HCT116 (cell line): ENCODE measurements at regions not wholly inside any gene's neighbourhood (a gene's known extent, or its start where the extent isn't known, plus 50 kb on each side); places are given as distances from the start of the nearest gene placed in this dataset.

Source experiments
- ATAC-seq: fragments of 200-7000 bp; cut with Tn5 transposase; 2 replicates; pipeline ENCODE4 v1.9.1; 2020; ENCODE audit warnings: mild to moderate bottlenecking, moderate library complexity
- BruUV-seq: library from RNA; stranded (reverse); fragments of 400-500 nt; replicated peaks from 2 replicates; lab custom pipeline; 2021; lab: Mats Ljungman, UMichigan
- CTCF ChIA-PET: fragments of 300-600 bp; sonication (Branson Sonifier 250); formaldehyde crosslinking; loops from one replicate; lab custom pipeline; 2021; ENCODE audit warnings: antibody characterized with exemption; lab: Charles Lee
- POLR2A ChIA-PET: fragments of 300-600, 350-600 bp; sonication (Branson Sonifier 250); formaldehyde crosslinking; loops from one replicate; lab custom pipeline; 2021; ENCODE audit warnings: antibody characterized with exemption; lab: Charles Lee
- RAD21 ChIA-PET, 2 experiments: fragments of 300-600 bp; sonication (Branson Sonifier 250); formaldehyde crosslinking; loops; one replicate each; lab custom pipeline; 2023; ENCODE audit warnings: low total read pairs in 2 of 2; ENCODE audit not compliant: uncharacterized antibody in 2 of 2, unreplicated experiment in 2 of 2, low non-redundant PET in 1 of 2; lab: Charles Lee
- DNase-seq: peaks from one replicate; pipeline ENCODE4 v3.0.0-alpha.2; 2010; ENCODE audit warnings: low read depth, low spot score
- H2AFZ ChIP-seq: fragments of 200-600 bp; shearing (Covaris generic), sonication (generic); 2 replicates; pipeline ENCODE4 v1.6.1; 2017; ENCODE audit warnings: low read depth, mixed run types, mixed read lengths, antibody characterized with exemption, low read length; ENCODE audit not compliant: poor library complexity, severe bottlenecking
- H3K27ac ChIP-seq: 2 replicates; pipeline ENCODE4 v1.5.1; 2012; ENCODE audit warnings: low read depth, low read length
- H3K27me3 ChIP-seq: fragments of 200-600 bp; sonication (generic); 2 replicates; pipeline ENCODE4 v1.6.1; 2016; ENCODE audit warnings: mixed run types, low read length, mixed read lengths; ENCODE audit not compliant: insufficient read depth
- H3K36me3 ChIP-seq, 2 experiments: fragments of 200-500 bp in 1 of 2; fragments of 200-600 bp in 1 of 2; sonication (Bioruptor generic) in 1 of 2; sonication (generic) in 1 of 2; 2 replicates each; pipeline versions ENCODE4 v1.5.1 to v1.6.1; 2014 to 2016; ENCODE audit warnings: low read length in 2 of 2, inconsistent platforms in 1 of 2, mixed read lengths in 1 of 2, mixed run types in 1 of 2; ENCODE audit not compliant: insufficient read depth in 2 of 2, control insufficient read depth in 1 of 2
- H3K4me1 ChIP-seq, 2 experiments: fragments of 200-600 bp in 1 of 2; sonication (generic) in 1 of 2; 2 replicates each; pipeline versions ENCODE4 v1.5.1 to v1.6.1; 2012 to 2017; ENCODE audit warnings: low read length in 2 of 2, inconsistent platforms in 1 of 2, mild to moderate bottlenecking in 1 of 2, mixed read lengths in 1 of 2, mixed run types in 1 of 2, moderate library complexity in 1 of 2; ENCODE audit not compliant: insufficient read depth in 2 of 2, control insufficient read depth in 1 of 2
- H3K4me2 ChIP-seq: fragments of 200-600 bp; sonication (generic); 2 replicates; pipeline ENCODE4 v1.6.1; 2017; ENCODE audit warnings: mixed run types, low read length, mixed read lengths
- H3K4me3 ChIP-seq, 2 experiments: fragments of 200-600 bp in 1 of 2; sonication (generic) in 1 of 2; replicated peaks in 1 of 2; 2 replicates each; pipeline ENCODE4 v1.5.1; 2011 to 2016; ENCODE audit warnings: low read length in 2 of 2, control low read depth in 1 of 2, low read depth in 1 of 2, mild to moderate bottlenecking in 1 of 2, mixed read lengths in 1 of 2, mixed run types in 1 of 2
- H3K79me2 ChIP-seq: fragments of 200-600 bp; sonication (generic); 2 replicates; pipeline ENCODE4 v1.6.1; 2017; ENCODE audit warnings: mild to moderate bottlenecking, mixed run types, low read length, moderate library complexity, mixed read lengths; ENCODE audit not compliant: insufficient read depth
- H3K9ac ChIP-seq: fragments of 200-600 bp; sonication (generic); 2 replicates; pipeline ENCODE4 v1.6.1; 2016; ENCODE audit warnings: low read length, mixed read lengths
- H3K9me2 ChIP-seq: fragments of 200-600 bp; sonication (generic), shearing (Covaris generic); 2 replicates; pipeline ENCODE4 v1.6.1; 2017; ENCODE audit warnings: mixed run types, mild to moderate bottlenecking, moderate library complexity; ENCODE audit not compliant: insufficient read depth
- H3K9me3 ChIP-seq, 2 experiments: fragments of 200-500 bp in 1 of 2; fragments of 200-600 bp in 1 of 2; sonication (Bioruptor generic) in 1 of 2; sonication (generic) in 1 of 2; 2 replicates each; pipeline ENCODE4 v1.6.1; 2014 to 2017; ENCODE audit warnings: low read length in 2 of 2, mixed read lengths in 2 of 2, inconsistent platforms in 1 of 2, low read depth in 1 of 2, mild to moderate bottlenecking in 1 of 2, mixed run types in 1 of 2, moderate library complexity in 1 of 2; ENCODE audit not compliant: control insufficient read depth in 1 of 2, insufficient read depth in 1 of 2
- H4K20me1 ChIP-seq: fragments of 200-600 bp; sonication (generic), shearing (Covaris generic); 2 replicates; pipeline ENCODE4 v1.6.1; 2017; ENCODE audit warnings: mixed run types, mild to moderate bottlenecking, moderate library complexity; ENCODE audit not compliant: insufficient read depth
- CEBPB ChIP-seq: IDR thresholded peaks from 2 replicates; pipeline ENCODE4 v1.6.1; 2012; ENCODE audit warnings: low read depth
- EGR1 ChIP-seq: IDR thresholded peaks from 2 replicates; pipeline ENCODE4 v1.6.1; 2012; ENCODE audit warnings: low read depth
- ELF1 ChIP-seq: IDR thresholded peaks from 2 replicates; pipeline ENCODE4 v1.6.1; 2012; ENCODE audit warnings: low read depth, borderline replicate concordance
- EZH2phosphoT487 ChIP-seq: fragments of 200-600 bp; IDR thresholded peaks from 2 replicates; pipeline ENCODE4 v1.6.1; 2018; ENCODE audit warnings: antibody characterized with exemption, borderline replicate concordance
- JUND ChIP-seq: IDR thresholded peaks from 2 replicates; pipeline ENCODE4 v1.6.1; 2012
- POLR2A ChIP-seq: IDR thresholded peaks from 2 replicates; pipeline ENCODE4 v1.7.0; 2011; ENCODE audit warnings: borderline replicate concordance; ENCODE audit not compliant: insufficient read depth, insufficient read length; ENCODE audit errors: extremely low read depth
- TCF7L2 ChIP-seq: IDR thresholded peaks from 2 replicates; pipeline ENCODE4 v1.7.0; 2011; ENCODE audit warnings: borderline replicate concordance, inconsistent platforms; ENCODE audit not compliant: insufficient read depth, insufficient read length; ENCODE audit errors: extremely low read depth
- YY1 ChIP-seq: IDR thresholded peaks from 2 replicates; pipeline ENCODE4 v1.6.1; 2011; ENCODE audit warnings: low read length, low read depth, moderate library complexity, mild to moderate bottlenecking; ENCODE audit not compliant: insufficient replicate concordance; ENCODE audit errors: extremely low read depth
- ZFX ChIP-seq: fragments of 450-650 bp; IDR thresholded peaks from 2 replicates; pipeline ENCODE4 v1.6.1; 2017
- intact Hi-C: fragments of 100-400 bp; cut with micrococcal nuclease; formaldehyde crosslinking; loops from 2 replicates; pipeline ENCODE4 v1.10.0; 2022
- TF ChIP-seq, protein P1 (sequence below), 3 experiments: fragments of 200-600 bp in 1 of 3; sonication (generic) in 1 of 3; IDR thresholded peaks in 2 of 3; conservative IDR thresholded peaks in 1 of 3; 2 replicates each; pipeline ENCODE4 v1.5.1; 2012 to 2017; ENCODE audit warnings: low read depth in 2 of 3, low read length in 2 of 3, antibody characterized with exemption in 1 of 3, borderline replicate concordance in 1 of 3, control low read depth in 1 of 3, mild to moderate bottlenecking in 1 of 3, mixed read lengths in 1 of 3, mixed run types in 1 of 3, moderate library complexity in 1 of 3; ENCODE audit not compliant: insufficient read depth in 1 of 3

DNA sequence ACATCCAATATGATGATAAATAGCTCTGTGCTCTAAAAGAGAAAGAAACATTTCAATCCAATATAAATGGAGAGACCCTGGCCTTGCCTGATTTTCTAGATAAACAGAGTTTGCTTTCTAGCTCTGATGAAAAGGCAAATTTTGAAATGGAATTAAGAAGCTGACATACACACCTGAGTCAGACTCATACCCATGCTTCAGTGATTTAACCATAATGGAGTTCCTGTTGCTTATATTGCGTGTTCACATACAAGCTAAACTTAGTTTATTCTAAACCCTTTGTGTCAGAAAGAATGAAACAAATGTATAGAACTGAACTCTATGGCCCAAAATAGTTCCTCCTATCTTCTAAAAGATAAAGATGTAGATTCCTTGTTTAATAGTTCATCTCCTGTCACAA, 760.8 kb upstream of the ARPP21 start:
- Histone ChIP-seq H2AFZ (no peak overlapping the region), H3K36me3 (no peaks in the 10 kb centered on the region), H3K4me3 (no peak overlapping the region), H3K9ac (no peak overlapping the region), H4K20me1 (no peaks in the 10 kb centered on the region), H3K4me2 (no peak overlapping the region), H3K27me3 (no peaks in the 10 kb centered on the region), H3K9me3 (peaks cover 0 to 9% of the 10 kb centered on the region in 2 experiments; a peak in 2 of 4 replicates), H3K27ac (no peak overlapping the region), H3K79me2 (no peaks in the 10 kb centered on the region), H3K4me1 (no peaks in the 10 kb centered on the region), H3K9me2 (no peaks in the 10 kb centered on the region)
- ATAC-seq (no peak), DNase-seq (no peak)
- BruUV-seq, result no TSS peak
- POLR2A ChIA-PET, result no interaction called here
- CTCF ChIA-PET, result no interaction called here
- TF ChIP-seq TCF7L2 (no peak), CEBPB (no peak), YY1 (no peak), JUND (no peak), EZH2phosphoT487 (no peak)
- RAD21 ChIA-PET, result no interaction called here
- intact Hi-C loops, result no loop called here

DNA sequence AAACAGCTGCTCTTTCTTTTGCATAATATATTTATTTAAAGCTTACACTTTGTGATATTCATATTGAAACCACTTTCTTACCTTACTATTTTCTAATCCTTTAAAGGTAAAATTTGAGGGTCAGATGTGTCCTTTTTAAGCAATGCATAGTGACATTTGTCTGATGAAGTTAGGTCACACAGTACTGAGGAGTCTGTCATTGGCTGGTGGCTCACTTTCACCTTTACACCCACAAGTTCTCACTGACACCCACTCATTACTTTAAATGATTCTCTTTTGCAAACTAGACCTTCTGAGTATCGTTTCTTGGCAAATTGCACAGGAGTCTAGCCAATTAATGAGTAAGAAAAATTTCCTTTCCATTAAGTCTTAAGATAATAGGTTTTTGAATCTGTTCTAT, 758.3 kb upstream of the ARPP21 start:
- Histone ChIP-seq H3K4me3 (no peak overlapping the region), H3K9ac (no peak overlapping the region), H3K79me2 (no peaks in the 10 kb centered on the region), H4K20me1 (no peaks in the 10 kb centered on the region), H3K36me3 (no peaks in the 10 kb centered on the region), H3K4me2 (no peak overlapping the region), H2AFZ (no peak overlapping the region), H3K9me2 (no peaks in the 10 kb centered on the region), H3K4me1 (no peaks in the 10 kb centered on the region), H3K9me3 (peaks cover 0 to 9% of the 10 kb centered on the region in 2 experiments; a peak in 1 of 4 replicates), H3K27me3 (no peaks in the 10 kb centered on the region), H3K27ac (no peak overlapping the region)
- BruUV-seq, result no TSS peak
- CTCF ChIA-PET, result no interaction called here
- TF ChIP-seq POLR2A (no peak), ELF1 (no peak), ZFX (no peak), EGR1 (no peak)
- TF ChIP-seq, protein P1, sequence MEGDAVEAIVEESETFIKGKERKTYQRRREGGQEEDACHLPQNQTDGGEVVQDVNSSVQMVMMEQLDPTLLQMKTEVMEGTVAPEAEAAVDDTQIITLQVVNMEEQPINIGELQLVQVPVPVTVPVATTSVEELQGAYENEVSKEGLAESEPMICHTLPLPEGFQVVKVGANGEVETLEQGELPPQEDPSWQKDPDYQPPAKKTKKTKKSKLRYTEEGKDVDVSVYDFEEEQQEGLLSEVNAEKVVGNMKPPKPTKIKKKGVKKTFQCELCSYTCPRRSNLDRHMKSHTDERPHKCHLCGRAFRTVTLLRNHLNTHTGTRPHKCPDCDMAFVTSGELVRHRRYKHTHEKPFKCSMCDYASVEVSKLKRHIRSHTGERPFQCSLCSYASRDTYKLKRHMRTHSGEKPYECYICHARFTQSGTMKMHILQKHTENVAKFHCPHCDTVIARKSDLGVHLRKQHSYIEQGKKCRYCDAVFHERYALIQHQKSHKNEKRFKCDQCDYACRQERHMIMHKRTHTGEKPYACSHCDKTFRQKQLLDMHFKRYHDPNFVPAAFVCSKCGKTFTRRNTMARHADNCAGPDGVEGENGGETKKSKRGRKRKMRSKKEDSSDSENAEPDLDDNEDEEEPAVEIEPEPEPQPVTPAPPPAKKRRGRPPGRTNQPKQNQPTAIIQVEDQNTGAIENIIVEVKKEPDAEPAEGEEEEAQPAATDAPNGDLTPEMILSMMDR (IDR thresholded peaks at IDR 0.05 in 2 of 3, conservative IDR thresholded peaks at IDR 0.05 in 1 of 3; ENCODE audit: borderline replicate concordance in 1 of 3, insufficient read depth in 1 of 3, low read depth in 2 of 3, low read length in 2 of 3), result no peak
- ATAC-seq (no peak), DNase-seq (no peak)
- POLR2A ChIA-PET, result no interaction called here
- intact Hi-C loops, result no loop called here
- RAD21 ChIA-PET, result no interaction called here
